KOPT-K1 (cell line): ENCODE measurements at regions not wholly inside any gene's neighbourhood (a gene's known extent, or its start where the extent isn't known, plus 50 kb on each side); places are given as distances from the start of the nearest gene placed in this dataset.

ENCODE experiments used
- H3K27ac ChIP-seq: fragments of 200-600 bp; sonication (generic); 2 replicates; pipeline ENCODE4 v1.5.1; 2016; ENCODE audit warnings: antibody characterized with exemption, mild to moderate bottlenecking, low read depth, low read length; ENCODE audit not compliant: poor library complexity, severe bottlenecking
- H3K36me3 ChIP-seq: fragments of 200-600 bp; sonication (generic); 2 replicates; pipeline ENCODE4 v1.5.1; 2017; ENCODE audit warnings: antibody characterized with exemption, mild to moderate bottlenecking, low read length, moderate library complexity; ENCODE audit not compliant: insufficient read depth
- H3K9me3 ChIP-seq: fragments of 200-600 bp; sonication (generic); 2 replicates; pipeline ENCODE4 v1.5.1; 2017; ENCODE audit warnings: antibody characterized with exemption, low read length, mild to moderate bottlenecking; ENCODE audit not compliant: insufficient read depth, poor library complexity, severe bottlenecking

DNA sequence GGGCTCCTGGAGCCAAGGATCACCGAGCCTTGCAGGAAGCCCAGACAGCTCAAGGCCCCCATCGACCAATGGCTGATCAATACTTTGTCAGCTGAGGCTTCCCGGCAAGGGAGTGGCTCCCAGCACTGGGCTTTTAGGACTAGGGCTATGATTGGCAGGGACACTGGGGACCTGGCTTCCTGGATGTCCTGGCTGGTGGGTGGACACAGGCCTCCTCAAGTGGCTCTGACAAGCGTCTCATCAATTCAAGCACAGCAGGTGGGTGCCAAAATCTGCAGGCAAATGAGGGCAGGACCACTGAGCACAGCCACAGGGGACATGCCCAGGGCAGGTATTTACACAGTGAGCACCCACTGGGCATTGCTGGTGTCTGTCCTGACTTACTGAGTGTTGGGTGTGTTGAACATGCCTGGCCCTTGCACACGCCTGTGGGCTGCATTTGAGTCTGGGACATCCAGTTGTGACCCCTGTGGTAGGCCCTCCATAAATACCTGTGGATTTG, 420.1 kb upstream of the SULF2 start:
- H3K9me3 ChIP-seq, result no peaks in the 10 kb centered on the region
- H3K27ac ChIP-seq, result no peak overlapping the region
- no peaks in the 10 kb centered on the region for H3K36me3 ChIP-seq

DNA sequence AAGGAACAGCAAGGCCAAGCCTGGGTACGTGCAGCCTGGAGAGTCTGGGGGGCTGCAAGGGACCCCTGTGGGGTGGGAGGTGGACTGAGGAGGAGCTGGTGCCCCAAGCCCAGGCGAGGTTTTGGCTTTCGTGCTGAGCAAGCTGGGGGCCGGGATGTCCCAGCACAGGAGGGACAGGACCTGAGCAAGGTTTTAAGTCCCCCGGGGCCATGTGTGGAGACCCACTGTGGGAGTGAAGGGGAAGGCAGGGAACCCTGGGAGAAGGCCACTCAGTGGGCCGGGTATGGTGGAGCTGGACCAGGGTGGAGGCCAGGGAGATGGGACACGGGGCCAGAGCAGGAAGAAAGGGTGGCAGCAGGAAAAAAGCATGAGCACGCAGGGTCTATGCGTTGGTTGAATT, 419.2 kb upstream of the SULF2 start:
- no peaks in the 10 kb centered on the region for H3K36me3 ChIP-seq
- no peak overlapping the region for H3K27ac ChIP-seq
- no peaks in the 10 kb centered on the region for H3K9me3 ChIP-seq

DNA sequence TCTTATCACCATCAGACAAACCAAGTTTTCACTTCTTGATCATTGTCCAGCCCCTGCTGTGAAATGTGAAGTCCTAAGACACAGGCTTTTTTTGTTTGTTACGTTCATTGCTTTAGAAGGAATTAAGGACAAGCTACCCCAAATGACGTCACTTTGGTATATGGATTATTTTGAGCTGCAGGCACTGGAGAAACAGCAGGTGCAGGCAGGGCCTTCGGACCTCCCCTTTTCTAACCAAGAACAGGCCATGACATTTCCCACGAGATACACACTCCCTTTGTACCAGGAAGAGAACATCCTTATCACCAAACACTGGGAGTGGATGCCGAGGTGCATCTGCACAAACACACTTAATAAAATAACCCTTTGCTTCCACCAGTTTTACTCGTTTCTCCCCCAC, 418.0 kb upstream of the SULF2 start:
- H3K36me3 ChIP-seq, result no peaks in the 10 kb centered on the region
- no peak overlapping the region for H3K27ac ChIP-seq

DNA sequence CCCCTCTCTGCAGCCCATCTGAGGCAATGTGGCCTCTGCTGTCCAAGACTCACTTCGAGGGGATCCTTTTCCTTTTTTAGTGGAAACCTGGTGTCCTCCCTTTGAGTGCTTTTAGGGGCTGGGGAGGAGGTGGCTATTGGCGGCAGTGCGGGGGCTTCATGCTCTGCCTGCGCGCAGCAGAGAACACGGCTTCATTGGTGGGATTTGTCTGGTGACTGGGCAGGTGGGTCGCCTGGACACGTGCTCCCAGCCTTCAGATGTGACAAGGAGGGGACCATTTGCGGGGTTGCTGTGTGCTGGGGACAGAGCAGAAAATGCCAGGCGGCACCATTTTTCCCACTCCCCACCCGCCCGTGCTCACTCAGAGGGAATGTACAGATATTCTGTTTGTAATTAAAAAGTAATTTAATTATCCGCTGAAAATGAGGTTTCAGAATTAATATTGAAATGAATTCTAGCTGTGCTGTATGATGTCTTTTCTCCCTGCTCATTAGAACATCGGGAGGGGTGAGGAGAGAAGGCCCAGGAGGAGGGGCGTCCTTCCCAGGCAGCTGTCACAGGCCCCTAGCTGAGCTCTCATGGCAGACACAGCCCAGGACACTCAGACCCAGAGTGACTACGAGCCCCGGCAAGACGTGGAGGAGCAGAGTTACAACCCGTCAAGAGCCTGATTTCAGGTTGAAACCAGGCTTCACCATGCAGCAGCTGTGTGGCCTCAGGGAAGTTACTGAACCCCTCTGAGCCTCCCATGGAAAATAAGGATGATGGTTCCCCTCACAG, 417.2 kb upstream of the SULF2 start:
- Histone ChIP-seq H3K36me3 (no peaks in the 10 kb centered on the region), H3K27ac (no peak overlapping the region), H3K9me3 (no peaks in the 10 kb centered on the region)

More for the DNA sequence above, 418.0 kb upstream of the SULF2 start:
- no peaks in the 10 kb centered on the region for H3K9me3 ChIP-seq

DNA sequence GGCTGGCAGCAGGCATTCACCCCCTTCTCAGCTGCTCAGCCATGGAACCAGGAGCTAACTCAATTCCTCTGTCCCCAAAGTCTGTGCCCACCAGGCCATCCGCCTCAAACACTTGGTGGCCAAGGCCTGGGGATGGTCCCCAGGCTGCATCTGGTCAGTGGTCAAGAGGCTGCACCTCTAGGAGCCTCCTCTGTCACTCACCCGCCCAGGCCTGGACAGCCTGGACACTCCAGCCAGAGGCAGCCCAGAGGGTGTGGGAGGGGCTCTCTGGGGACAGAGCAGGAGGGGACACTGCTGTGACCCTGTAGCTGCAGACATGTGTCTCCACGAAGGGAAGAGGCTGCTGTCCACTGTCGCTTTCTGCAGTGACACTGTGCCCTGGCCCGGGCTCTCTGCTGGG, 416.6 kb upstream of the SULF2 start:
- no peak overlapping the region for H3K27ac ChIP-seq
- H3K9me3 ChIP-seq, result no peaks in the 10 kb centered on the region
- H3K36me3 ChIP-seq, result no peaks in the 10 kb centered on the region

DNA sequence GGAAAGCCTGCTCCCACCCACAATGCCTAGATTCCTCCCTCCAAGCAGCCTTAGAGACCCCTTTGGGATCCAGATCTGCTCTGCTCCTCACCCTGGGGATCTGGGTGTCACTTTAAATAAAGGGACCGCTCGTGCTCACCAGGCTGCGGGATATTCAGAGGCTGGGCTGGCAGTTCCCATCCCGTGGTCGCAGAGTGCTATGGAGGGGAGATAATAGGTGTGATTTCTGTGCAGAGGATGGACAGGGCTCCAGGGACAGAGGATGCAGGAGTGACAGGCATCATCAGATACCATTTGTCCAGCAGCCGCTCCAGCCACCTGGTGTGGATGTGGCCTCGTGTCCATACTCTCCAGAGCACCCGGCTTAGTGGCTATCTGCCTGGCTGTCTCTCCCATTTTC, 415.9 kb upstream of the SULF2 start:
- Histone ChIP-seq H3K9me3 (no peaks in the 10 kb centered on the region), H3K27ac (no peak overlapping the region), H3K36me3 (no peaks in the 10 kb centered on the region)

DNA sequence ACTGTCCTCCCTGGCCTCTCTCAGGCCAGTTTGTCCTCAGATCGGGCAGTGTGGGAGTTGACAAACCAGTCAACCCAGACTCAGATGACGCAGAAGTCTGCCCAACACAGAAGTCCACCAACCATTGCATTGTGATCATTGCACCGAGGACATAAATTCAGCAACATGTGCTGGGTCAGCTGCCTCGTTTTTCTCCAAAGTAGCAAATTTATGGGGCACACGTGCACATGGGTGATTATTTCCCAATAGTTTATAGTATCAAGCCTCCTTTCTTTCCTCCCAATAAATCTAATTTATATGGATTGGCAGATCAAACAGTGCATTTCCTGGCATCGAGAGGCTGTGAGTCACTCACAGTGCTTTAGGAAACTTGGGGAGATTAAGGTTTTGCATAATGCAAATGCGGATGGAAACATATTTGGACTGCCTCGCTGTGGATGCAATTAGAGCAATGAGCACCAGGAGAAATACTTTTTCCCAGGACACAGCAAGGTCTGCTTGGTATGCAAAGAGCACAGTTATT, 413.7 kb upstream of the SULF2 start:
- Histone ChIP-seq H3K27ac (no peak overlapping the region), H3K9me3 (no peaks in the 10 kb centered on the region), H3K36me3 (no peaks in the 10 kb centered on the region)

DNA sequence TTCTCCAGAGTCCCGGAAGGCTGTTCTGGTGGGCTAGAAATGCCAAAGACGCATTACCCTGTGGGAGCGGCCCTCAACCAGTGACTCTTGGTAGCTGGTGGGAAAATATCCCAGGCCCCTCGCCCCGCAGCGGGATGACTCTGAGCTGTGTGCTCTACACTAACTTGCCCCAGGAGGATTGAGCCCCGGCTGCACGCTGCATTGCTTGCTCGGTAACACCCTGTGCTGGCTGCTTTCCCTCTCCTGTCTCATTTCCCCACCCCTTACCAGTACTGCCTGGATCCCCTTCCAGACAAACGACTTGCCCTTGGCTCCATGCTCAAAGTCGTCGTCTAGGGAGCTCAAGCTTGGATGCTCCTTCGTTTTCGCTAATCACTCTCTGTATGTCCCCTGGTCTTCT, 411.8 kb upstream of the SULF2 start:
- H3K27ac ChIP-seq, result no peak overlapping the region
- H3K9me3 ChIP-seq, result no peaks in the 10 kb centered on the region
- H3K36me3 ChIP-seq, result no peaks in the 10 kb centered on the region

DNA sequence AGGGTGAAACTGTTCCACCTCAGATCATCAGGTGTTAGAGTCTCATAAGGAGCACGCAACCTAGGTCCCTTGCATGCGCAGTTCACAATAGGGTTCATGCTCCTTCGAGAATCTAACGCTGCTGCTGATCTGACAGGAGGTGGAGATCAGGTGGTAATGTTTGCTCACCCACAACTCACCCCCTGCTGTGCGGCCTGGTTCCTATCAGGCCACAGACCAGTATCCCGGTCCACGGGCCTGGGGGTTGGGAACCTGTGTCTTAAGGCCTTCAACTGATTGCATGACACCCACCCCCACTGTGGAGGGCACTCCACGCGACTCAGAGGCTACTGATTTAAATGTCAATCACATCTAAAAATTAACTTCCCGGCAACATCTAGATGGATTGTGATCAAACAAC, 411.2 kb upstream of the SULF2 start:
- Histone ChIP-seq H3K36me3 (no peaks in the 10 kb centered on the region), H3K9me3 (no peaks in the 10 kb centered on the region), H3K27ac (no peak overlapping the region)

DNA sequence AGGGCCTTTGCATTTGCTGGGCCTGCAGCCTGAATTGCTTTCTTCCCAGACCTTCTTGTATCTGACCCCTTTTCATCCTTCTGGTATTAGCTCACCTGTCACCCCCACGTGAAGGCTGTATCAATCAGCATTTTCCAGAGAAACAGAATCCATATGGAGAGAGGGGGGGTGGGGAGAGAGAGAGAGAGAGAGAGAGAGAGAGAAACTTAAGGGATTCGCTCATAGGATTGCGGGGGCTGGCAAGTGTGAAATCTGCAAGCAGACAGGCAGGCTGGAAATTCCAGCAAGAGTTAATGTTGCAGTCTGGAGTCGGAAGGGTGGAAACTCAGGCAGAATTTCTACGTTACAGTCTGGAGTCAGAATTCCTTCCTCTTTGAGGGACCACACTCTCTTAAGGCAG, 410.7 kb upstream of the SULF2 start:
- H3K9me3 ChIP-seq, result no peaks in the 10 kb centered on the region
- H3K36me3 ChIP-seq, result no peaks in the 10 kb centered on the region
- H3K27ac ChIP-seq, result no peak overlapping the region

DNA sequence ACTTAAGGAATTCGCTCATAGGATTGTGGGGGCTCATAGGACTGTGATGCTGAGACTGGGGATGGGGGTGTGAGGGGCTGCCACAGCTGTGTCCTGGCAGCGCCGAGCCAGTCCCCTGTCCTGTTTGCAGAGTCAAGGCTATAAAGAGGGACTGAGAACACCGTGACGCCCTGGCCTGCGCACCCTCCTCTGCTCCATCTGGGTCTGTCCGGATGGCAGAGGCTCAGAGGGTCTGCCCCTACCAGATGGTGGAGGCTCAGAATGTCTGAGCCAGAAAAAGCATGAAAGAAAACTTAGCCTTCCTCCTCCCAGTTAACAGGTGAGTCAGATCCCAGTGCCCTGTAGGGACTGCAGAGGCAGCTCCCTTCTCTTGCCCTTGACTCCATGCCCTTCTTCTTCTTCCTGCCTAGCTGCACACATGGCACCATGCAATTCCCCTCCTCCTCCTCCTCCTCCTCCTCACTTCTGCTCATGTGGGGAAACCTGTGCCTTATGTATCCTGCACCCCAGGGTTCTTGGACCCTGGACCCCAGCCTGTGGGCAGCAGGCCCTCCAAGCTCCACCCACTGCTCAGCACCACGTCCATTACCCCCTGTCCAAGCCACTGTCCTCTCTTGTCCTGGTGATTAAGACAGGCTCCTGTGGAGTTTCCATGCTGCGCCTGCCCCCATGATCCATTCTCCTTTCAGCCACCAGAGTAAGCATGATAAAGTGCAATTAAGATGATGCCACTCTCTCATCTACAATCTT, 410.0 kb upstream of the SULF2 start:
- no peaks in the 10 kb centered on the region for H3K36me3 ChIP-seq
- H3K27ac ChIP-seq, result no peak overlapping the region
- no peaks in the 10 kb centered on the region for H3K9me3 ChIP-seq

DNA sequence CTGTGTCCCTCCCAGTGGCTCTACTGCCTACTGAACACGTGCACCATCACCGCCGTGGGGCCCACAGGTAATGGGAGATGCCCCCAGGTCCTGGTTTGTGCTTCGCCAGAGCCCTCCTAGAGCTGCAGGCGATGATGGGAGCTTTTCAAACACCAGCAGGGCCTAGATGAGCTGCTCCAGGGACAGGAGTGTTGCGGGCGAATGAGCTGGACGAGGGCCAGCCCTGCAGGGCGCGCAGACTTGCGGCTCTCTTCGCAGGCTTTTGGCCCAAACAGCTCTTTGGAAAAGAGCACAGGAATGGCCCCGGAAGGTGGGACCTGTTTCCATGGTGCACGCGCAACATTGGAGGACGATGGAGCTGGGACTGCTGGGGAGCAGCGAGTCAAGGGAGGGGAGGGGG, 409.3 kb upstream of the SULF2 start:
- no peak overlapping the region for H3K27ac ChIP-seq
- no peaks in the 10 kb centered on the region for H3K36me3 ChIP-seq
- no peaks in the 10 kb centered on the region for H3K9me3 ChIP-seq

DNA sequence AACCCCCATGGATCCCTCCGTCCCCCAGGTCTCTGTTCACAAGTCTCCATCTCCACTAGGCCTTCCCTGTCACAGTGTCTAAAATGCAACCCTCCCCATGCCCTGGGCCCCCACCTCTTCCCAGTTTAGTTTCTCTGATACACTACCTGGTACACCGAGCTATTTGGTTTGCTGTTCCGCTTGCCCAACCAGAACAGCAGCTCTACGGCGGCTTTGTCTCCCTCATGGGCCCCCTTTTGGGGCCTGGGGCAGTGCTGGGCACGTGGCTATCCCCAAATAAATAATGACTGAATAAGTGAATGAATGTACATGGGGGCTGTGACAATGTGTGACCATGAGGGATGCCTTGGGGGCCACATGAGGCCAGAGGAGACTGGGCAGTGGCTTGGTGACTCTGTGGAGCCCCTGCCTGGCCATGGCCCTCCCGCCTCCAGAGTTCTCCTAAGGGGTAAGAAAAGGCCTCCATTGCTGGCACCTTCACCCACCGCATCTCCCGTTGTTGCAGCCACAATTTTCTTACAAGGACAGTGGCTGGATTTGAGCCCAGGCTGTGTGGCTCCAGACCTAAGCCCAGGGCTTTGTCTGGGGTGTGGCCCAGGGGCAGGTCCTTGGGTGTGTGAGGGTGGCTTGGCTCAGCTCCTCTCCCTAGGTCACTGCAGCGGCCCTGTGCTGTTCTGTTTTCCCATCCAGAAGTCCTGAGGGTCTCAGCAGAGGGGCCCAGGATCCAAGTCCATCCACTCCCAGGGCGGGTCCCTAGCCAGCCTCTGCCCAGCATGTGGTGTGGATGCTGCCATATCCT, 408.5 kb upstream of the SULF2 start:
- H3K36me3 ChIP-seq, result no peaks in the 10 kb centered on the region
- H3K27ac ChIP-seq, result no peak overlapping the region
- H3K9me3 ChIP-seq, result no peaks in the 10 kb centered on the region

DNA sequence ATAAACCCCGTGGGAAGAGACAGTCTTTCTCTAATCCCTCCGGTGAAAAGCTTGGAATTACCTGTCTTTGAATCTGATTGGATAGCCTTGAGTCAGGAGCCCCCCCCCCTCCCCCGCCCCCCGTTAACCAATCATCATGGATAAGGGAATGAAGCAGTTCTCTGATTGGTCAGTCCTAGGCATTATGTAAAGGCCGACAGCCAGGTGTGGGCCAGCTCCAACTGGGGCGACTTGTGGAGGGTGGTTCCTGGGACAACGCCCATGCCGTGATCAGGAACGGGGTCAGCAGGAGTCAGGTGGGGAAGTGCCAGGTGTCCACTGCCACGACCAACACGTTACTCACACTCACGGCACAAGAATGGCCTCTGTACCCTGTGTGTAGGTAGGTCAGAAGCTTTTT, 406.8 kb upstream of the SULF2 start:
- Histone ChIP-seq H3K9me3 (no peaks in the 10 kb centered on the region), H3K36me3 (no peaks in the 10 kb centered on the region), H3K27ac (no peak overlapping the region)

DNA sequence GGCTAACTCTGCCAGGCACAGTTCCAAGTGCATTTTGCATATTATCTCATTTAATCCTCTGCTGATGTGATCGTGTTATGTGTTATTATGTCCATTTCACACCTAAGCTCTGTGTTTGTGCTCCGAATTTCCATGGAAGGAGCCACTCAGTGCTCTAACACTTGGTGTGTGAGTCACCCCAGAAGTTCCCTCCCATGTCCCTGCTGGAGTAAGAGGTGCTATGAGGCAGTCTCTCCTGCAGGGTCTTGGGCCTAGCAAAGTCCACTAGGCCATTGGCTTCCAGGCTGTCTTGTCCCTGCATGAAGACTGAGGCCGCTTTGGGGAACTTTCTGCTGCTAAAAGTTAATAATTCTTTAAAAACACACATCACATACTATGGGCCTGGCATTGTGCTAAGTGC, 405.9 kb upstream of the SULF2 start:
- no peaks in the 10 kb centered on the region for H3K9me3 ChIP-seq
- no peaks in the 10 kb centered on the region for H3K36me3 ChIP-seq
- H3K27ac ChIP-seq, result no peak overlapping the region
